OCI-LY3 (cell line): ENCODE measurements at regions not wholly inside any gene's neighbourhood (a gene's known extent, or its start where the extent isn't known, plus 50 kb on each side); places are given as distances from the start of the nearest gene placed in this dataset.

Experiments used
- CTCF ChIP-seq: fragments of 200-600, 300-600 bp; sonication (generic); IDR thresholded peaks from 2 replicates; pipeline ENCODE4 v1.5.1; 2014; ENCODE audit warnings: antibody characterized with exemption, low read length, low read depth
- EZH2phosphoT487 ChIP-seq: fragments of 200-600 bp; shearing (Covaris generic); IDR thresholded peaks from 2 replicates; pipeline ENCODE4 v1.6.1; 2018; ENCODE audit warnings: antibody characterized with exemption, mixed run types, low read depth

DNA sequence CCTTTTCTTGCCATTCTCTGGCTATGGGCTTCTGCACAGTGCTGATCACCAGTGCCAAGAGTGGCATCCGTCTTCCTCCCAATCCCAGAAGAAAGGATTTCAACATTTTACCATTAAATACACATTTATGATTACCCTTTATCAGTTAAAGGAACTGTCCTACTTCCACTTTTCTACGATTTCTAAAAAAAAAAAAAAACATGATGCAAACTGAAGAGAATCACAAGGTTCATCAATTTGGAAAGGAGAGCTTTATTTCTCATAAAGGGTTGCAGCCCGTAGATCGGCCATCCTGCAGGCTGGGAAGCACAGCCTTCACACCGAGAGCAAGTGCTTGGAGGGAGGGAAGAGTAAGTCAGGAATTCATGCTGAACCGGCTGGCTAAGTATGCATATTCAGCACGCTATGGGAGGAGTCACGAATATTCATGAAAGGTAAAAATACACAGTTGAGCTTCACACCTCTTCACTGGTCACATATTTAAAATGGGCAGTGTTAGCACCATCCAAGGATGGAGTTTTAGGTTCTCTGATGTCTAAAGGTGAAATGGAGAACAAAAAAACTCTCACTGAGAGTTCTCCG lies 52.5 kb upstream of the SEMA4D start:
- TF ChIP-seq EZH2phosphoT487 = no peak
- no peak for TF ChIP-seq CTCF
